D721Med (cell line): ENCODE measurements at regions not wholly inside any gene's neighbourhood (a gene's known extent, or its start where the extent isn't known, plus 50 kb on each side); places are given as distances from the start of the nearest gene placed in this dataset.

Source experiments
- DNase-seq: peaks from one replicate; pipeline ENCODE4 v3.0.0; 2011; ENCODE audit warnings: low spot score; ENCODE audit not compliant: insufficient read length
- FAIRE-seq: peaks from 2 replicates; lab custom pipeline; 2011; peaks lifted over from hg19 to GRCh38; lab: Jason Lieb, UNC
- TF ChIP-seq, protein P1 (sequence below): IDR thresholded peaks from 2 replicates; pipeline ENCODE4 v1.5.1; 2012; ENCODE audit warnings: mild to moderate bottlenecking, control low read depth; ENCODE audit not compliant: insufficient read depth; ENCODE audit errors: missing control alignments

DNA sequence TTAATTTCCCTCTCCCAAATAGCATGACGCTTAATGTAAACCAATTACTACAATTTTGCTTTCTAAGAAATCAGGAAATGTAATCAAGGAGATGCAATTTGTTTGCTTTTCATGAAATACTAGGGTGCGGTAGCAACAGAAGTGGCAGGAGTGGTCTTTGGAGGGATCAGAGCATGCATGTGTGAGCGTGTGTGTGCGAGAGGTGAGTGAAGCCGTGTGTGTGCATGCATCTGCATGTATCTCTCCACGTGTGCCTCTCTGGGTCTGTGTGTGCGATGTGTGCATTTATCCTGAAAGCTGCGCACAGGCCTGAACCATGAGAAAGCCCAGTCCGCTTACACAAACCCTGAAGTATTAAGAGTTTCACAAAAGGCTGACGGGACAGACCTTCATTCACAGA is 249.8 kb upstream of the C1orf174 start:
- DNase-seq (no peak), FAIRE-seq (no peak)
- TF ChIP-seq, protein P1, sequence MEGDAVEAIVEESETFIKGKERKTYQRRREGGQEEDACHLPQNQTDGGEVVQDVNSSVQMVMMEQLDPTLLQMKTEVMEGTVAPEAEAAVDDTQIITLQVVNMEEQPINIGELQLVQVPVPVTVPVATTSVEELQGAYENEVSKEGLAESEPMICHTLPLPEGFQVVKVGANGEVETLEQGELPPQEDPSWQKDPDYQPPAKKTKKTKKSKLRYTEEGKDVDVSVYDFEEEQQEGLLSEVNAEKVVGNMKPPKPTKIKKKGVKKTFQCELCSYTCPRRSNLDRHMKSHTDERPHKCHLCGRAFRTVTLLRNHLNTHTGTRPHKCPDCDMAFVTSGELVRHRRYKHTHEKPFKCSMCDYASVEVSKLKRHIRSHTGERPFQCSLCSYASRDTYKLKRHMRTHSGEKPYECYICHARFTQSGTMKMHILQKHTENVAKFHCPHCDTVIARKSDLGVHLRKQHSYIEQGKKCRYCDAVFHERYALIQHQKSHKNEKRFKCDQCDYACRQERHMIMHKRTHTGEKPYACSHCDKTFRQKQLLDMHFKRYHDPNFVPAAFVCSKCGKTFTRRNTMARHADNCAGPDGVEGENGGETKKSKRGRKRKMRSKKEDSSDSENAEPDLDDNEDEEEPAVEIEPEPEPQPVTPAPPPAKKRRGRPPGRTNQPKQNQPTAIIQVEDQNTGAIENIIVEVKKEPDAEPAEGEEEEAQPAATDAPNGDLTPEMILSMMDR, result no peak

GRCh38 chr1:4150262-4150661 is 250.2 kb upstream of the C1orf174 start:
- DNase-seq (no peak), FAIRE-seq (no peak)
- TF ChIP-seq, protein P1, result no peak

DNA sequence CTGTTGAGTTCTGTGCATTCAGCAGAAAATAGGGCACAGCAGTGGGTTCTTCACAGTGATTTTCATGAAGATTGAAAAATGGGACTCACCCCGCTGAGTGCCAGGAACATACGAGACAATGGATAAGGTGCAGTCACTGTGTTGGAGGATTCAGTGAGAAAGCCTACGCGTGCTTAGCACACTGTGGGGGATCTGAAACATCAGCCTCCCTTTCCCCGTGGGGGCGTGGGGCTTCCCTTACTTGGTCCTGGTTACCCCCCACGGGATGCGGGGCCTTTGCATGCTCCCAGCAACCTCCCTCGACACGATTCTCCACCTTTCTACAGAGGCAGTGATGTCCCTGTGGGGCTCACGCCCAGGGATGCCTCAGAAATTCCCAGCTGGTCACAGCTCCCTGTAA is 252.2 kb upstream of the C1orf174 start:
- TF ChIP-seq, protein P1, result no peak
- DNase-seq (no peak), FAIRE-seq (no peak)

DNA sequence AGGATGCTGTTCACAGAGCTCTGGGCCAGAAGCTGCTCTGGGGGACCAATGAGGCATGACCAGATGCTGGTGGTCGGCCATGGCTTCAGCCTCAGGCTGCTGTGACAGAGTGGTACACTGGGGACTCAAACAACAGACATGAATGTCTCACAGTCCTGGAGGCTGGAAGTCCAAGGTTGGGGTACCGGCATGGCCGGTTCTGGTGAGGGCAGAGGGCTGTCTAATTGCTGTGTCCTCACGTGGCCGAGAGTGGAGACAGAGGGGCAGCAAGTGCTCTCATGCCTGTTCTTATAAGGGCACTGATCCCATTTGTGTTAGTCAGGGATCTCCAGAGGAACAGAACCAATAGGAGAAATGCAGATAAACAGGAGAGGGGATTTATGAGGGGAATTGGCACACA is 253.5 kb upstream of the C1orf174 start:
- FAIRE-seq (no peak), DNase-seq (no peak)
- TF ChIP-seq, protein P1, result no peak

GRCh38 chr1:4156241-4156973 is 256.3 kb upstream of the C1orf174 start:
- no peak for DNase-seq
- TF ChIP-seq, protein P1, result no peak
- FAIRE-seq, result no peak

GRCh38 chr1:4160181-4160580 is 260.1 kb upstream of the C1orf174 start:
- TF ChIP-seq, protein P1, result no peak
- DNase-seq (no peak), FAIRE-seq (no peak)

- no peak for FAIRE-seq
- TF ChIP-seq, protein P1, result no peak
- DNase-seq, result no peak
These were observed 261.4 kb upstream of the C1orf174 start for GRCh38 chr1:4161366-4162006.
